Thyroid gland (tissue), 4 donors: ENCODE measurements at regions not wholly inside any gene's neighbourhood (a gene's known extent, or its start where the extent isn't known, plus 50 kb on each side); places are given as distances from the start of the nearest gene placed in this dataset.

Experiments used
- POLR2A ChIP-seq, 2 donors: fragments of 450-650 bp; IDR thresholded peaks; one replicate each; pipeline ENCODE4 v1.6.1; 2017; ENCODE audit warnings: antibody characterized with exemption in 2 of 2, mild to moderate bottlenecking in 2 of 2, moderate library complexity in 1 of 2
- TF ChIP-seq, protein P1 (sequence below), 6 experiments: fragments of 200-600 bp in 3 of 6; fragments of 450-650 bp in 3 of 6; sonication (generic) in 3 of 6; IDR thresholded peaks; one replicate each; pipeline ENCODE4 v1.5.1; 2016 to 2019; ENCODE audit warnings: antibody characterized with exemption in 6 of 6, mild to moderate bottlenecking in 2 of 6, inconsistent platforms in 1 of 6, moderate library complexity in 1 of 6

GRCh38 chr4:124055896-124056295 is 656.6 kb downstream of the ANKRD50 start:
- TF ChIP-seq, protein P1, sequence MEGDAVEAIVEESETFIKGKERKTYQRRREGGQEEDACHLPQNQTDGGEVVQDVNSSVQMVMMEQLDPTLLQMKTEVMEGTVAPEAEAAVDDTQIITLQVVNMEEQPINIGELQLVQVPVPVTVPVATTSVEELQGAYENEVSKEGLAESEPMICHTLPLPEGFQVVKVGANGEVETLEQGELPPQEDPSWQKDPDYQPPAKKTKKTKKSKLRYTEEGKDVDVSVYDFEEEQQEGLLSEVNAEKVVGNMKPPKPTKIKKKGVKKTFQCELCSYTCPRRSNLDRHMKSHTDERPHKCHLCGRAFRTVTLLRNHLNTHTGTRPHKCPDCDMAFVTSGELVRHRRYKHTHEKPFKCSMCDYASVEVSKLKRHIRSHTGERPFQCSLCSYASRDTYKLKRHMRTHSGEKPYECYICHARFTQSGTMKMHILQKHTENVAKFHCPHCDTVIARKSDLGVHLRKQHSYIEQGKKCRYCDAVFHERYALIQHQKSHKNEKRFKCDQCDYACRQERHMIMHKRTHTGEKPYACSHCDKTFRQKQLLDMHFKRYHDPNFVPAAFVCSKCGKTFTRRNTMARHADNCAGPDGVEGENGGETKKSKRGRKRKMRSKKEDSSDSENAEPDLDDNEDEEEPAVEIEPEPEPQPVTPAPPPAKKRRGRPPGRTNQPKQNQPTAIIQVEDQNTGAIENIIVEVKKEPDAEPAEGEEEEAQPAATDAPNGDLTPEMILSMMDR (IDR thresholded peaks at IDR 0.05): no peak
- TF ChIP-seq POLR2A (IDR thresholded peaks at IDR 0.05): no peak
